ENCODE measurements at regions not wholly inside any gene's neighbourhood (a gene's known extent, or its start where the extent isn't known, plus 50 kb on each side); places are given as distances from the start of the nearest gene placed in this dataset.

DNA sequence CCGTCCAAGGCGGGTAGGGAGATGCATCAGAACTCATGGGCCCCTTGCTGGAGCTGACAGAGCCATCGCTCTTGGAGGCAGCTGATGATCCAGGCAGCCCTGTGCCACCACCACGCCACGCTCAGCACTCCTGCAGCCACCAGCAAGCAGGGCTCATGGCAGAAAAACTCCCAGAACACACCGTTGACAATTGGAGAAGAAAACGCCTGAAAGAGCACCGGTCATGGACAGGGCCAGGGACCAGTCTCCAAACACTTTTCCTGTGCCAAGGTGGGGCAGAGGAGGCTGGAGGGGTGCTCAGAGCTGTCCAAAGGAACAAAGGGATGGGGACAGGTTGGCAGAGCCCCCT lies 132.2 kb downstream of the FOXL1 start:
- Histone ChIP-seq H3K4me1 (ENCODE audit: control insufficient read depth, insufficient read depth, low read length) (no peaks in the 10 kb centered on the region), H3K9ac (ENCODE audit: extremely low read depth, low read length, poor library complexity, severe bottlenecking) (no peak overlapping the region), H3K27me3 (ENCODE audit: control insufficient read depth, insufficient read depth, low read length, poor library complexity, severe bottlenecking) (no peaks in the 10 kb centered on the region), H3K9me3 (ENCODE audit: control insufficient read depth, low read length) (no peaks in the 10 kb centered on the region), H3K36me3 (ENCODE audit: control insufficient read depth, insufficient read depth, low read length) (no peaks in the 10 kb centered on the region), H3K4me3 (ENCODE audit: low read length) (no peak overlapping the region), H3K27ac (ENCODE audit: low read depth, low read length) (no peak overlapping the region)
- no peak for DNase-seq
- peaks cover 12% of the 10 kb centered on the region for H3K27me3 Mint-ChIP-seq (ENCODE audit: insufficient read depth)
- H3K4me1 Mint-ChIP-seq = peaks cover 5% of the 10 kb centered on the region
- TF ChIP-seq, protein P1, sequence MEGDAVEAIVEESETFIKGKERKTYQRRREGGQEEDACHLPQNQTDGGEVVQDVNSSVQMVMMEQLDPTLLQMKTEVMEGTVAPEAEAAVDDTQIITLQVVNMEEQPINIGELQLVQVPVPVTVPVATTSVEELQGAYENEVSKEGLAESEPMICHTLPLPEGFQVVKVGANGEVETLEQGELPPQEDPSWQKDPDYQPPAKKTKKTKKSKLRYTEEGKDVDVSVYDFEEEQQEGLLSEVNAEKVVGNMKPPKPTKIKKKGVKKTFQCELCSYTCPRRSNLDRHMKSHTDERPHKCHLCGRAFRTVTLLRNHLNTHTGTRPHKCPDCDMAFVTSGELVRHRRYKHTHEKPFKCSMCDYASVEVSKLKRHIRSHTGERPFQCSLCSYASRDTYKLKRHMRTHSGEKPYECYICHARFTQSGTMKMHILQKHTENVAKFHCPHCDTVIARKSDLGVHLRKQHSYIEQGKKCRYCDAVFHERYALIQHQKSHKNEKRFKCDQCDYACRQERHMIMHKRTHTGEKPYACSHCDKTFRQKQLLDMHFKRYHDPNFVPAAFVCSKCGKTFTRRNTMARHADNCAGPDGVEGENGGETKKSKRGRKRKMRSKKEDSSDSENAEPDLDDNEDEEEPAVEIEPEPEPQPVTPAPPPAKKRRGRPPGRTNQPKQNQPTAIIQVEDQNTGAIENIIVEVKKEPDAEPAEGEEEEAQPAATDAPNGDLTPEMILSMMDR (conservative IDR thresholded peaks at IDR 0.05) = no peak
- H3K9me3 Mint-ChIP-seq = peaks cover 4% of the 10 kb centered on the region
- no peak overlapping the region for H3K27ac Mint-ChIP-seq
- no peak overlapping the region for H3K4me3 Mint-ChIP-seq
- WGBS, 2 experiments (ENCODE audit: insufficient coverage in 1 of 2, insufficient read length in 1 of 2) = 80 to 95% methylated on average over 6 to 8 of the region's 8 CpGs
- no peaks in the 10 kb centered on the region for H3K36me3 Mint-ChIP-seq (ENCODE audit: low read depth)

DNA sequence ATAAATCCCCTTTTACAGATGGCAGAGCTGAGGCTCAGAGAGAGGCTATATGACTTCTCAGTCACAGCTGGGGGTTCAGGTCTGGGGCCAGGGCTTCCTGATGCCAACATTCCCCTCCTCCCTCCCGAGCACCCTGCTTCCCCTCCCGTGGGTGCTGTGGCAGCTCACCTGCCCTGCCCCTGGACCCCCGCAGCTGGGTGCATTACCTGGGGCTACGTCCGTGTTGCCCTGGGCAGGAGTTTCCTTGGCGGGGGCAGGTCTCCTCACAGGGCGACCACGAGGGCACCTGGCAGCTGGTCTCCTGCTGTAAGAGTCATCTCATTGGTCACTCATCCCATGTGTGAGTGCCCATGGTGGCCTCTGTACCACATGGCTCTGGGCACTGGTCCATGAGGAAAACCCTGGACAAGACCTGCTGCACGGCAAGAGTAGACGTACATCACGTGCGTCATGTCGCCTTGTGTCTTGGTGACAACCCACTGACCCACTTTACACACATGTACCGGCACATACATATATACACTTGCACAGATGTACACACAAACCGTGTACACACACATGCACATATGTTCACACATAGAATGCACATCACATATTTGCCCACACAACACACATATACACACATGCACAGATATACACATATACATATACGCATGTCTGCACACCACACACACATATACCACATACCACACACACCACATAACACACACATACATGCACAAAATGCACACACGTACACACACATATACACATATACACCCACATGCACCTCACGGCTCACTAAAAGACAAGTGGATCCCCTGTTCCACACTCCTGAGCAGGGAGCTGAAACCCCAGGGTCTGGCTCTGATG lies 134.0 kb downstream of the FOXL1 start:
- 92 to 93% methylated on average over 9 to 18 of the region's 18 CpGs for WGBS, 2 experiments (ENCODE audit: insufficient coverage in 1 of 2, insufficient read length in 1 of 2)
- no peaks in the 10 kb centered on the region for H3K4me1 ChIP-seq (ENCODE audit: control insufficient read depth, insufficient read depth, low read length)
- Mint-ChIP-seq H3K27ac (no peak overlapping the region), H3K4me1 (peaks cover 5% of the 10 kb centered on the region), H3K36me3 (ENCODE audit: low read depth) (no peaks in the 10 kb centered on the region), H3K4me3 (no peak overlapping the region), H3K27me3 (ENCODE audit: insufficient read depth) (peaks cover 2% of the 10 kb centered on the region), H3K9me3 (no peaks in the 10 kb centered on the region)
- TF ChIP-seq, protein P1 (conservative IDR thresholded peaks at IDR 0.05) = no peak
- DNase-seq = no peak
- no peak overlapping the region for H3K9ac ChIP-seq (ENCODE audit: extremely low read depth, low read length, poor library complexity, severe bottlenecking)
- H3K36me3 ChIP-seq (ENCODE audit: control insufficient read depth, insufficient read depth, low read length) = no peaks in the 10 kb centered on the region
- H3K27me3 ChIP-seq (ENCODE audit: control insufficient read depth, insufficient read depth, low read length, poor library complexity, severe bottlenecking) = no peaks in the 10 kb centered on the region
- no peaks in the 10 kb centered on the region for H3K9me3 ChIP-seq (ENCODE audit: control insufficient read depth, low read length)
- H3K27ac ChIP-seq (ENCODE audit: low read depth, low read length) = no peak overlapping the region
- no peak overlapping the region for H3K4me3 ChIP-seq (ENCODE audit: low read length)

DNA sequence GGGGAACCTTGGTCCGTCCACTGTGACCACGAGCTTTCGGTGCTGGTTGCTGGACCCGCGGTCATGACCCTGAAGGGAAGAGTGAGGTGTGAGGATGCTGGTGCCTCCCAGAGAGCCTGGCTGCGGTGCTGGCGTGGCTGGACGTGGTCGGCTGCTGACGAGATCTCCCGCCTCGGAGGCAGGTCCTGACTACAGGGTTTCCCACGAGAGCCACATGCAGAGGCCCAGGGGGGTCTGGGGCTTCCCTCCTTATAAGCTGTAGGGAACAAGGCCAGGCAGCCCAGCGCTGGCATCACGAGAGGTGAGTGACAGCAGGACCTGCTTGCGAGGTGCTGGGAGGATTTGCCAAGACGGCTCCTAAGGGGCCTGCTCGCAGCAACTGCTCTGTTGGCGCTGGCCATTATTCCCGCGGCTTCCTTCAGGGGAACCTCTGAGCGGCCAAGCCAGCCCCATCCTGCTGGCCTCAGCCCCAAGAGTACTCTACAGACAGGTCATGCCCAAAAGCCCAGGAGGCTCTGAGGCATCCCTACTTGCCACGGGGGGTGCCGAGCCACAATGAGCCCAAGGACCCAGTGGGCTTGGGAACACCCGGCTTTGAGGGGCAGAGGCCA lies 134.8 kb downstream of the FOXL1 start:
- no peaks in the 10 kb centered on the region for H3K27me3 ChIP-seq (ENCODE audit: control insufficient read depth, insufficient read depth, low read length, poor library complexity, severe bottlenecking)
- no peaks in the 10 kb centered on the region for H3K4me1 ChIP-seq (ENCODE audit: control insufficient read depth, insufficient read depth, low read length)
- DNase-seq = no peak
- Mint-ChIP-seq H3K36me3 (ENCODE audit: low read depth) (no peaks in the 10 kb centered on the region), H3K9me3 (no peaks in the 10 kb centered on the region), H3K27ac (no peak overlapping the region), H3K27me3 (ENCODE audit: insufficient read depth) (peaks cover 2% of the 10 kb centered on the region), H3K4me1 (peaks cover 8% of the 10 kb centered on the region), H3K4me3 (no peak overlapping the region)
- TF ChIP-seq, protein P1 (conservative IDR thresholded peaks at IDR 0.05) = no peak
- no peak overlapping the region for H3K27ac ChIP-seq (ENCODE audit: low read depth, low read length)
- WGBS, 2 experiments (ENCODE audit: insufficient coverage in 1 of 2, insufficient read length in 1 of 2) = 89 to 93% methylated on average over 18 to 25 of the region's 25 CpGs
- H3K4me3 ChIP-seq (ENCODE audit: low read length) = no peak overlapping the region
- H3K36me3 ChIP-seq (ENCODE audit: control insufficient read depth, insufficient read depth, low read length) = no peaks in the 10 kb centered on the region
- H3K9ac ChIP-seq (ENCODE audit: extremely low read depth, low read length, poor library complexity, severe bottlenecking) = no peak overlapping the region
- no peaks in the 10 kb centered on the region for H3K9me3 ChIP-seq (ENCODE audit: control insufficient read depth, low read length)

All from endodermal cell (in vitro differentiated cells).